ENCODE measurements at regions not wholly inside any gene's neighbourhood (a gene's known extent, or its start where the extent isn't known, plus 50 kb on each side); places are given as distances from the start of the nearest gene placed in this dataset.

GRCh38 chr9:107855164-107855563 is 365.6 kb upstream of the KLF4 start:
- TF ChIP-seq CTCF (IDR thresholded peaks at IDR 0.05; ENCODE audit: low read depth, low read length) (no peak), EZH2phosphoT487 (IDR thresholded peaks at IDR 0.05; ENCODE audit: low read depth) (no peak)
